Left lung (tissue), 4 donors: ENCODE measurements at regions not wholly inside any gene's neighbourhood (a gene's known extent, or its start where the extent isn't known, plus 50 kb on each side); places are given as distances from the start of the nearest gene placed in this dataset.
A peak's percentile ranks its signal among the peaks of the same experiment; 100 is the strongest.

ENCODE experiments used
- ATAC-seq: fragments of 200-7000 bp; cut with Tn5 transposase; one replicate; pipeline ENCODE4 v1.9.1; 2020; ENCODE audit warnings: moderate library complexity
- DNase-seq, 4 donors: peaks; one replicate each; pipeline ENCODE4 v3.0.0-alpha.2; 2013 to 2020
- H3K27ac ChIP-seq, 2 donors: fragments of 200-600 bp; sonication (generic) in 1 of 2; one replicate each; pipeline versions ENCODE4 v1.5.0 to v1.8.0; 2020 to 2021
- H3K27me3 ChIP-seq, 2 donors: fragments of 200-600 bp; sonication (generic) in 1 of 2; one replicate each; pipeline versions ENCODE4 v1.5.0 to v1.8.0; 2020 to 2021
- H3K36me3 ChIP-seq, 2 donors: fragments of 200-600 bp; sonication (generic) in 1 of 2; one replicate each; pipeline versions ENCODE4 v1.5.0 to v1.8.0; 2020 to 2021
- H3K4me1 ChIP-seq, 2 donors: fragments of 200-600 bp; one replicate each; pipeline ENCODE4 v1.8.0; 2021
- H3K4me3 ChIP-seq, 2 donors: fragments of 200-600 bp; sonication (generic) in 1 of 2; one replicate each; pipeline versions ENCODE4 v1.5.0 to v1.8.0; 2020 to 2021; ENCODE audit warnings: mild to moderate bottlenecking in 1 of 2
- H3K9me3 ChIP-seq, 2 donors: fragments of 200-600 bp; sonication (generic) in 1 of 2; one replicate each; pipeline versions ENCODE4 v1.5.0 to v1.8.0; 2020 to 2021
- intact Hi-C, 2 donors: fragments of 100-400 bp; cut with DNase I; formaldehyde crosslinking; loops; one replicate each; pipeline versions ENCODE4 v1.11.2 to v1.14.2; 2022
- TF ChIP-seq, protein P1 (sequence below), 2 donors: fragments of 200-600 bp; sonication (generic) in 1 of 2; IDR thresholded peaks; one replicate each; pipeline versions ENCODE4 v1.5.0 to v1.8.0; 2021; ENCODE audit warnings: antibody characterized with exemption in 2 of 2
- donor health status: DM: no; HTN: yes; CAD: no.
- donor health status: DM: no; HTN: no; CAD: no.

DNA sequence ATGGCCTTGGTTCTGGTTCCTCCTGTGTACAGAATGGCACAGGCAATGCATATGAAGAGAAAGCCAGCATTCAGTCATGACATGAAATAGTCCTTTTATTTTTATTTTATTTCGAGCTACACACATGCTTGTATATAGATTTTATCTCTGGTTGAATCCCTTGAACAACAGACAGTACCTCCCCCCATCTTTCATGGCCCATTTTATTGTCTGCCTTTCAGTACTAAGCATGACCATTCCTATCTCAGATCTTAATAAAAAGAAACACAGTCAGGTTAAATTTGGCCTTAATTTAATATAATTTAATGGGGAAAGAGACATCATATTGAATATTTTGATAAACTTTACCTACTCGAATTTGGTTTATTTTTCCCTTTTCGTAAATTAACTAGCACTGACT, 76.4 kb upstream of the VANGL1 start:
- TF ChIP-seq, protein P1, sequence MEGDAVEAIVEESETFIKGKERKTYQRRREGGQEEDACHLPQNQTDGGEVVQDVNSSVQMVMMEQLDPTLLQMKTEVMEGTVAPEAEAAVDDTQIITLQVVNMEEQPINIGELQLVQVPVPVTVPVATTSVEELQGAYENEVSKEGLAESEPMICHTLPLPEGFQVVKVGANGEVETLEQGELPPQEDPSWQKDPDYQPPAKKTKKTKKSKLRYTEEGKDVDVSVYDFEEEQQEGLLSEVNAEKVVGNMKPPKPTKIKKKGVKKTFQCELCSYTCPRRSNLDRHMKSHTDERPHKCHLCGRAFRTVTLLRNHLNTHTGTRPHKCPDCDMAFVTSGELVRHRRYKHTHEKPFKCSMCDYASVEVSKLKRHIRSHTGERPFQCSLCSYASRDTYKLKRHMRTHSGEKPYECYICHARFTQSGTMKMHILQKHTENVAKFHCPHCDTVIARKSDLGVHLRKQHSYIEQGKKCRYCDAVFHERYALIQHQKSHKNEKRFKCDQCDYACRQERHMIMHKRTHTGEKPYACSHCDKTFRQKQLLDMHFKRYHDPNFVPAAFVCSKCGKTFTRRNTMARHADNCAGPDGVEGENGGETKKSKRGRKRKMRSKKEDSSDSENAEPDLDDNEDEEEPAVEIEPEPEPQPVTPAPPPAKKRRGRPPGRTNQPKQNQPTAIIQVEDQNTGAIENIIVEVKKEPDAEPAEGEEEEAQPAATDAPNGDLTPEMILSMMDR (IDR thresholded peaks at IDR 0.05) = no peak
- Histone ChIP-seq H3K4me1 (no peaks in the 10 kb centered on the region), H3K4me3 (no peak overlapping the region), H3K9me3 (peaks cover 0 to 18% of the 10 kb centered on the region in 2 donors), H3K27me3 (peaks cover 16 to 37% of the 10 kb centered on the region in 2 donors), H3K36me3 (no peaks in the 10 kb centered on the region), H3K27ac (no peak overlapping the region)
- DNase-seq = no peak
- ATAC-seq = no peak
- intact Hi-C loops = no loop called here

DNA sequence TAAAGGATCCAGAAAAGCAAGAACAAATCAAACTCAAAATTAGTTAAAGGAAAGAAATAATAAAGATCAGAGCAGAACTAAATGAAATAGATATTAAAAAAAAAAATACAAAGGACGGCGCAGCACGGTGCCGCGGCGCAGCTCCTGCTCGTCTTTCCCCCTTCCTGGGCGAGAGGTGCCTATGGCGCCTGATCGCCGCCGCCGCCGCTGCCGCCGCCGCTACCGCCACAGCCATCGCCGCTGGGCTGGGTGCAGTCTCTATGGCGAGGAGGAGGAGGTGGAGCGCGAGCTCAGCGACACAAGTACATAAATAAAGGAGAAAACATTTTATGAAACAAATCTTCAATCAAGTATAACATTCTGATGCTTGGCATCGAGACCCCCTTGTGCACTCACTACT, 77.6 kb upstream of the VANGL1 start:
- Histone ChIP-seq H3K27ac (no peak overlapping the region), H3K36me3 (no peaks in the 10 kb centered on the region), H3K9me3 (peaks cover 0 to 18% of the 10 kb centered on the region in 2 donors), H3K4me3 (no peak overlapping the region), H3K27me3 (peaks cover 16 to 37% of the 10 kb centered on the region in 2 donors), H3K4me1 (no peaks in the 10 kb centered on the region)
- DNase-seq (peak in 1 of 4 donors; percentile 73), ATAC-seq (no peak)
- intact Hi-C loops = no loop called here
- TF ChIP-seq, protein P1 (IDR thresholded peaks at IDR 0.05) = no peak

DNA sequence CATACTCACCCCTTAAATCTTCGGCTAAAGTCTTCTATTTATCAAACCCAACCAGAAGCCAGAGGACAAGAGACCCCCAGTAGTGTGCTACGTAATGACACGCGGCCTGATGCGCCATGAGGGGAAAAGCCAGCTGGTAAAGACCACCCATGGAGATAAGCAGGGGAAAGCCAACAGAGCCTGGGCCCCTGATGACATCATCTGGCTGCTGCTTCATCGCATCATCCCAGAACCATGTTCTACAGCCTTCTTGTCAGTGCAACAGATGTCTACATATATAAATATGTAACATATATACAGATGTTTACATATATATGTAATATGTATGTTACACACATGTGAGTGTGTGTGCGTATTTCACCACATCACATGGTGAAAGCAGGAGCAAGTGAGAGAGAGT, 81.7 kb upstream of the VANGL1 start:
- intact Hi-C loops = no loop called here
- DNase-seq (no peak), ATAC-seq (no peak)
- Histone ChIP-seq H3K36me3 (no peaks in the 10 kb centered on the region), H3K27me3 (peaks cover 16 to 34% of the 10 kb centered on the region in 2 donors), H3K27ac (no peak overlapping the region), H3K9me3 (no peaks in the 10 kb centered on the region), H3K4me3 (no peak overlapping the region), H3K4me1 (no peaks in the 10 kb centered on the region)
- TF ChIP-seq, protein P1 (IDR thresholded peaks at IDR 0.05) = no peak

DNA sequence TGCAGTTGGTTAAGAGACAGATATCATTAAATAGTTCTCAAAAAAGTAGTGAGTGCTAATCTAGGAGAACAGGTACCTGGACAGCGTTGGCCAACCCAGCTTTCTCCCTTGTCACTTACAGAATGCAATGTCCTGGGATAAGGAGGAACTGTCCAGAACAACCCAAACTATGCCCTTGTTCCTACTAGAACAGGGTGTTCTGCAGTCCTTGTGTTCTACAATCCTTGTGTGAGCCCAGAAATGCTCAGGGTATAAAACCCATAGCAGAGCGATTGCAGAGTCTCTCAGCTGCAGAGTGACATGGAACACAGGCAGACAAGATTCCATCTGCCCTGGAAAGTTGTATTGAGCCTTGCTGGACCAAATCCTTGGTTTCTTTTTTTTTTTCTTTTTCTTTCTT, 83.5 kb upstream of the VANGL1 start:
- Histone ChIP-seq H3K27ac (no peak overlapping the region), H3K9me3 (no peaks in the 10 kb centered on the region), H3K27me3 (peaks cover 6 to 16% of the 10 kb centered on the region in 2 donors), H3K4me1 (no peaks in the 10 kb centered on the region), H3K36me3 (no peaks in the 10 kb centered on the region), H3K4me3 (no peak overlapping the region)
- intact Hi-C loops = no loop called here
- no peak for DNase-seq
- no peak for ATAC-seq
- TF ChIP-seq, protein P1 (IDR thresholded peaks at IDR 0.05) = no peak

DNA sequence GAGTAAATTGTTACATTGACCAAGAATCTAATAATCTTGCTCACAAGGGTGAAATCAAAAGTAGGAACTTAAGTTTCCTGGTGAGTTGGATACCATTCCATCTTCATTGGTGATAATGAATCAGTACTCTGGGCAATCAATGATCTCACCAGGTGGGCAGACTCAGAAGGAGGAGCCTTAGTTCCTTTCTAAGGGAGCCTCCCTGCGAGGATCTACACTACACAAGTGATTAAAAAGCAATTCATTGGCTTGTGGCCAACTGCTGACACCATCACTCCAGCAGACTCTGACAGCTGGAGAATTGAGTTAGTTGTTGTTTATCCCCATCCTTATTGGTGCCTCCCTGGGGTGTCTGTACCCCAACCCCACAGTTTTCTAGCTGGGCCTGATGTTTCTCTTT, 84.1 kb upstream of the VANGL1 start:
- no peak for DNase-seq
- ATAC-seq = no peak
- TF ChIP-seq, protein P1 (IDR thresholded peaks at IDR 0.05) = no peak
- Histone ChIP-seq H3K27ac (no peak overlapping the region), H3K9me3 (no peaks in the 10 kb centered on the region), H3K4me1 (no peaks in the 10 kb centered on the region), H3K36me3 (no peaks in the 10 kb centered on the region), H3K4me3 (no peak overlapping the region), H3K27me3 (peaks cover under 1 to 11% of the 10 kb centered on the region in 2 donors)
- intact Hi-C loops = no loop called here
